SK-N-SH treated with all-trans-retinoic acid at 6 μM for 48 hours (cell line): ENCODE measurements at regions not wholly inside any gene's neighbourhood (a gene's known extent, or its start where the extent isn't known, plus 50 kb on each side); places are given as distances from the start of the nearest gene placed in this dataset.

Experiments
- ATAC-seq: fragments of 200-7000 bp; cut with Tn5 transposase; 3 replicates; pipeline ENCODE4 v1.9.1; 2020; ENCODE audit warnings: mild to moderate bottlenecking, moderate library complexity
- ARNTL ChIP-seq: fragments of 450-650 bp; formaldehyde crosslinking; IDR thresholded peaks from 2 replicates; pipeline ENCODE4 v1.5.0; 2020; ENCODE audit warnings: low read depth, mild to moderate bottlenecking, moderate library complexity, borderline replicate concordance
- BACH2 ChIP-seq: fragments of 250-450 bp; sonication (Bioruptor Pico); IDR thresholded peaks from 2 replicates; pipeline ENCODE4 v1.9.0; 2021; ENCODE audit warnings: mild to moderate bottlenecking, borderline replicate concordance
- CREB5 ChIP-seq: fragments of 250-450 bp; sonication (Bioruptor Pico); IDR thresholded peaks from 2 replicates; pipeline ENCODE4 v1.5.1; 2020; ENCODE audit warnings: low read depth, mild to moderate bottlenecking, moderate library complexity
- CSDC2 ChIP-seq: fragments of 250-450 bp; sonication (Bioruptor Pico); IDR thresholded peaks from 2 replicates; pipeline ENCODE4 v1.5.0; 2020; ENCODE audit warnings: mild to moderate bottlenecking, moderate library complexity
- CSRNP3 ChIP-seq: fragments of 250-450 bp; sonication (Bioruptor Pico); IDR thresholded peaks from 2 replicates; pipeline ENCODE4 v1.5.1; 2021; ENCODE audit warnings: mild to moderate bottlenecking, moderate library complexity
- ESRRG ChIP-seq: fragments of 250-450 bp; sonication (Bioruptor Pico); IDR thresholded peaks from 2 replicates; pipeline ENCODE4 v1.6.1; 2021; ENCODE audit warnings: mild to moderate bottlenecking
- GLIS3 ChIP-seq: fragments of 250-450 bp; sonication (Bioruptor Pico); IDR thresholded peaks from 2 replicates; pipeline ENCODE4 v1.5.0; 2020; ENCODE audit warnings: mild to moderate bottlenecking, moderate library complexity
- ISL1 ChIP-seq: fragments of 250-450 bp; sonication (Bioruptor Pico); IDR thresholded peaks from 2 replicates; pipeline ENCODE4 v2.1.2; 2022; ENCODE audit warnings: mild to moderate bottlenecking, moderate library complexity
- PPARA ChIP-seq: fragments of 250-450 bp; sonication (Bioruptor Pico); IDR thresholded peaks from 2 replicates; pipeline ENCODE4 v1.5.0; 2020; ENCODE audit warnings: mild to moderate bottlenecking, borderline replicate concordance
- RARB ChIP-seq: fragments of 250-450 bp; sonication (Bioruptor Pico); IDR thresholded peaks from 2 replicates; pipeline ENCODE4 v1.8.0; 2021; ENCODE audit warnings: mild to moderate bottlenecking, moderate library complexity
- SNAI2 ChIP-seq: fragments of 250-450 bp; sonication (Bioruptor Pico); IDR thresholded peaks from 2 replicates; pipeline ENCODE4 v1.5.0; 2020; ENCODE audit warnings: mild to moderate bottlenecking, moderate library complexity
- TCF4 ChIP-seq: fragments of 250-450 bp; sonication (Bioruptor Pico); IDR thresholded peaks from 2 replicates; pipeline ENCODE4 v1.8.0; 2021; ENCODE audit warnings: mild to moderate bottlenecking, moderate library complexity, borderline replicate concordance
- TOX ChIP-seq: fragments of 250-450 bp; sonication (Bioruptor Pico); IDR thresholded peaks from 2 replicates; pipeline ENCODE4 v1.8.0; 2021; ENCODE audit warnings: mild to moderate bottlenecking, moderate library complexity, borderline replicate concordance
- ZC3H10 ChIP-seq: fragments of 250-450 bp; sonication (Bioruptor Pico); IDR thresholded peaks from 2 replicates; pipeline ENCODE4 v1.5.1; 2021; ENCODE audit warnings: mild to moderate bottlenecking, moderate library complexity
- ZFP3 ChIP-seq: fragments of 250-450 bp; sonication (Bioruptor Pico); IDR thresholded peaks from 2 replicates; pipeline ENCODE4 v1.5.0; 2020; ENCODE audit warnings: mild to moderate bottlenecking, moderate library complexity
- ZFP30 ChIP-seq: fragments of 450-650 bp; formaldehyde crosslinking; IDR thresholded peaks from 2 replicates; pipeline ENCODE4 v1.5.0; 2022; ENCODE audit warnings: mild to moderate bottlenecking, moderate library complexity
- ZNF565 ChIP-seq: fragments of 450-650 bp; formaldehyde crosslinking; conservative IDR thresholded peaks from 2 replicates; pipeline ENCODE4 v1.5.0; 2020; ENCODE audit warnings: low read depth, mild to moderate bottlenecking, moderate library complexity
- ZNF70 ChIP-seq: fragments of 450-650 bp; formaldehyde crosslinking; IDR thresholded peaks from 2 replicates; pipeline ENCODE4 v1.5.0; 2020; ENCODE audit warnings: mild to moderate bottlenecking, moderate library complexity
- ZNF8 ChIP-seq: fragments of 450-650 bp; formaldehyde crosslinking; IDR thresholded peaks from 2 replicates; pipeline ENCODE4 v1.5.0; 2020; ENCODE audit warnings: mild to moderate bottlenecking, moderate library complexity
- TF ChIP-seq, protein P1 (sequence below): fragments of 250-450 bp; sonication (Bioruptor Pico); IDR thresholded peaks from 2 replicates; pipeline ENCODE4 v1.8.0; 2020; ENCODE audit warnings: mild to moderate bottlenecking, moderate library complexity, borderline replicate concordance
- TF ChIP-seq, protein P2 (sequence below): fragments of 250-450 bp; sonication (Bioruptor Pico); IDR thresholded peaks from 2 replicates; pipeline ENCODE4 v1.8.0; 2021; ENCODE audit warnings: low read depth, mild to moderate bottlenecking, moderate library complexity, borderline replicate concordance
- TF ChIP-seq, protein P3 (sequence below): fragments of 250-450 bp; sonication (Bioruptor Pico); IDR thresholded peaks from 2 replicates; pipeline ENCODE4 v1.5.0; 2020; ENCODE audit warnings: mild to moderate bottlenecking, moderate library complexity

DNA sequence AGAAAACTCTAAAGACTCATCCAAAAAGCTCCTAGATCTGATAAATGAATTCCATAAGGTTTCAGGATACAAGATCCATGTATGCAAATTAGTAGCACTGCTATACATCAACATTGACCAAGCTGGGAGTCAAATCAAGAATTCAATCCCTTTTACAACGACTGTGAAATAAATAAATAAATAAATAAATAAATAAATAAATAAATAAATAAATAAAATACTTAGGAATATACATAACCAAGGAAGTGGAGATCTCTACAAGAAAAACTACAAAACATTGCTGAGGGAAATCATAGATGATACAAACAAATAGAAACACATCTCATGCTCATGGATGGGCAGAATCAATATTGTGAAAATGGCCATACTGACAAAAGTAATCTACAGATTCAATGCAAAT lies 132.0 kb upstream of the NRSN1 start:
- TF ChIP-seq ZFP30 (CRISPR knock-in tag) (no peak), CSRNP3 (CRISPR knock-in tag) (no peak), ZNF70 (CRISPR knock-in tag) (no peak), ZFP3 (CRISPR knock-in tag) (no peak), TOX (no peak), ARNTL (CRISPR knock-in tag) (no peak), ESRRG (CRISPR knock-in tag) (no peak), SNAI2 (CRISPR knock-in tag) (no peak), CREB5 (CRISPR knock-in tag) (no peak), PPARA (CRISPR knock-in tag) (no peak), GLIS3 (CRISPR knock-in tag) (no peak), RARB (CRISPR knock-in tag) (no peak), CSDC2 (no peak), ZNF8 (CRISPR knock-in tag) (no peak), ZC3H10 (CRISPR knock-in tag) (no peak)
- TF ChIP-seq, protein P1, sequence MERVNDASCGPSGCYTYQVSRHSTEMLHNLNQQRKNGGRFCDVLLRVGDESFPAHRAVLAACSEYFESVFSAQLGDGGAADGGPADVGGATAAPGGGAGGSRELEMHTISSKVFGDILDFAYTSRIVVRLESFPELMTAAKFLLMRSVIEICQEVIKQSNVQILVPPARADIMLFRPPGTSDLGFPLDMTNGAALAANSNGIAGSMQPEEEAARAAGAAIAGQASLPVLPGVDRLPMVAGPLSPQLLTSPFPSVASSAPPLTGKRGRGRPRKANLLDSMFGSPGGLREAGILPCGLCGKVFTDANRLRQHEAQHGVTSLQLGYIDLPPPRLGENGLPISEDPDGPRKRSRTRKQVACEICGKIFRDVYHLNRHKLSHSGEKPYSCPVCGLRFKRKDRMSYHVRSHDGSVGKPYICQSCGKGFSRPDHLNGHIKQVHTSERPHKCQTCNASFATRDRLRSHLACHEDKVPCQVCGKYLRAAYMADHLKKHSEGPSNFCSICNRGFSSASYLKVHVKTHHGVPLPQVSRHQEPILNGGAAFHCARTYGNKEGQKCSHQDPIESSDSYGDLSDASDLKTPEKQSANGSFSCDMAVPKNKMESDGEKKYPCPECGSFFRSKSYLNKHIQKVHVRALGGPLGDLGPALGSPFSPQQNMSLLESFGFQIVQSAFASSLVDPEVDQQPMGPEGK (CRISPR knock-in tag): no peak
- TF ChIP-seq, protein P2, sequence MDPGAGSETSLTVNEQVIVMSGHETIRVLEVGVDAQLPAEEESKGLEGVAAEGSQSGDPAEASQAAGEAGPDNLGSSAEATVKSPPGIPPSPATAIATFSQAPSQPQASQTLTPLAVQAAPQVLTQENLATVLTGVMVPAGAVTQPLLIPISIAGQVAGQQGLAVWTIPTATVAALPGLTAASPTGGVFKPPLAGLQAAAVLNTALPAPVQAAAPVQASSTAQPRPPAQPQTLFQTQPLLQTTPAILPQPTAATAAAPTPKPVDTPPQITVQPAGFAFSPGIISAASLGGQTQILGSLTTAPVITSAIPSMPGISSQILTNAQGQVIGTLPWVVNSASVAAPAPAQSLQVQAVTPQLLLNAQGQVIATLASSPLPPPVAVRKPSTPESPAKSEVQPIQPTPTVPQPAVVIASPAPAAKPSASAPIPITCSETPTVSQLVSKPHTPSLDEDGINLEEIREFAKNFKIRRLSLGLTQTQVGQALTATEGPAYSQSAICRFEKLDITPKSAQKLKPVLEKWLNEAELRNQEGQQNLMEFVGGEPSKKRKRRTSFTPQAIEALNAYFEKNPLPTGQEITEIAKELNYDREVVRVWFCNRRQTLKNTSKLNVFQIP (CRISPR knock-in tag): no peak
- TF ChIP-seq, protein P3, sequence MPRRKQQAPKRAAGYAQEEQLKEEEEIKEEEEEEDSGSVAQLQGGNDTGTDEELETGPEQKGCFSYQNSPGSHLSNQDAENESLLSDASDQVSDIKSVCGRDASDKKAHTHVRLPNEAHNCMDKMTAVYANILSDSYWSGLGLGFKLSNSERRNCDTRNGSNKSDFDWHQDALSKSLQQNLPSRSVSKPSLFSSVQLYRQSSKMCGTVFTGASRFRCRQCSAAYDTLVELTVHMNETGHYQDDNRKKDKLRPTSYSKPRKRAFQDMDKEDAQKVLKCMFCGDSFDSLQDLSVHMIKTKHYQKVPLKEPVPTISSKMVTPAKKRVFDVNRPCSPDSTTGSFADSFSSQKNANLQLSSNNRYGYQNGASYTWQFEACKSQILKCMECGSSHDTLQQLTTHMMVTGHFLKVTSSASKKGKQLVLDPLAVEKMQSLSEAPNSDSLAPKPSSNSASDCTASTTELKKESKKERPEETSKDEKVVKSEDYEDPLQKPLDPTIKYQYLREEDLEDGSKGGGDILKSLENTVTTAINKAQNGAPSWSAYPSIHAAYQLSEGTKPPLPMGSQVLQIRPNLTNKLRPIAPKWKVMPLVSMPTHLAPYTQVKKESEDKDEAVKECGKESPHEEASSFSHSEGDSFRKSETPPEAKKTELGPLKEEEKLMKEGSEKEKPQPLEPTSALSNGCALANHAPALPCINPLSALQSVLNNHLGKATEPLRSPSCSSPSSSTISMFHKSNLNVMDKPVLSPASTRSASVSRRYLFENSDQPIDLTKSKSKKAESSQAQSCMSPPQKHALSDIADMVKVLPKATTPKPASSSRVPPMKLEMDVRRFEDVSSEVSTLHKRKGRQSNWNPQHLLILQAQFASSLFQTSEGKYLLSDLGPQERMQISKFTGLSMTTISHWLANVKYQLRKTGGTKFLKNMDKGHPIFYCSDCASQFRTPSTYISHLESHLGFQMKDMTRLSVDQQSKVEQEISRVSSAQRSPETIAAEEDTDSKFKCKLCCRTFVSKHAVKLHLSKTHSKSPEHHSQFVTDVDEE (CRISPR knock-in tag): no peak
- no peak for ATAC-seq

GRCh38 chr6:24004062-24004461 lies 122.0 kb upstream of the NRSN1 start:
- TF ChIP-seq BACH2 (CRISPR knock-in tag): no peak
- peak; percentile 89 for TF ChIP-seq ISL1 (CRISPR knock-in tag)
- TF ChIP-seq, all 23 proteins: peak for 1
- no peak for ATAC-seq

- no peak for ATAC-seq
- TF ChIP-seq ZNF70 (CRISPR knock-in tag) (no peak), TCF4 (CRISPR knock-in tag) (no peak), ARNTL (CRISPR knock-in tag) (no peak), PPARA (CRISPR knock-in tag) (no peak), ESRRG (CRISPR knock-in tag) (no peak), ZNF565 (CRISPR knock-in tag) (no peak), ZFP30 (CRISPR knock-in tag) (no peak), ZC3H10 (CRISPR knock-in tag) (no peak), BACH2 (CRISPR knock-in tag) (no peak), ZFP3 (CRISPR knock-in tag) (no peak), CSRNP3 (CRISPR knock-in tag) (no peak), ZNF8 (CRISPR knock-in tag) (no peak)
- TF ChIP-seq, protein P3 (CRISPR knock-in tag): no peak
- TF ChIP-seq, protein P2 (CRISPR knock-in tag): no peak
Observed at GRCh38 chr6:24004659-24005058, 121.4 kb upstream of the NRSN1 start.
